ENCODE measurements at regions not wholly inside any gene's neighbourhood (a gene's known extent, or its start where the extent isn't known, plus 50 kb on each side); places are given as distances from the start of the nearest gene placed in this dataset.
A peak's percentile ranks its signal among the peaks of the same experiment; 100 is the strongest.

DNA sequence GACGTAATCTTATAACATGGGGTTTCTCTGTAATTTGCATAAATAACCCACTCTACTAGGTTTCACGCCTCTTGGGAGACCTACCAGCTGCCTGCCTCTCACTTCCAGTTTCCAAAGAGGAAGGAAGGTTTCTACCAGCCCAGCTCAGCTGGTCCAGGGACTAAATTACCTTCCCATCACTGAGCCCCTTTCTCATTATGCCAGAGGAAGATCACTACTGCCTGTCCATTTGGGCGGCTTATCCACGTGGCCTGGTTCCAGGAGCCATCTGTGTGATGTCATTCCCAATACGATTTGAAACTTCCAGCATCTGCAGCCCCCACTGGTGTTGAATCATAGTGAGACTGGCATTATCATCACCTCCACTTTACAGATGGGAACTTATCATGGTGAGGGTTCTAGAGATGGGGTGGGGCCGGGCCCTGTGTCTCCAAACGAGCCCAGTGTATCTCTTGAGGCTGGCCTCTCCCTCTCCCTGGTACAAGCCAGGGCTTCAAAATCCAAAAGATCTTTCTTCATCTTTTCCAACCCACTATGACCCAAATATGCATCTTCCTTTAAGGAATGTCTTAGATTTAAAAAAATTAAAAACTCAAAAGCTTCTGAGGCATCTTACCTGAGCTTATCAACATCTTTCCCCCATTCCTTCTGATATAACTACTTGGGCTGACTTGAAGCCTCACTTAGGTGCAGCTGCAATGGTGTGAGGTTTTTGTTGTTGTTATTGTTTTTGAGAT, 140.8 kb downstream of the DDX1 start:
- Histone ChIP-seq H3K4me1 (peaks cover 0 to 54% (median 28%) of the 10 kb centered on the region in 3 donors), H3K4me3 (no peak overlapping the region), H3K36me3 (no peaks in the 10 kb centered on the region), H3K9me3 (no peaks in the 10 kb centered on the region), H3K27ac (no peak overlapping the region), H3K27me3 (peaks cover 0 to 31% (median 0%) of the 10 kb centered on the region in 4 donors)
- 64 to 71% methylated on average over 7 of the region's 7 CpGs for WGBS, 2 donors
- intact Hi-C loops (cut with DNase I): no loop called here
- no peak for DNase-seq
- no peak for TF ChIP-seq POLR2A (IDR thresholded peaks at IDR 0.05)

DNA sequence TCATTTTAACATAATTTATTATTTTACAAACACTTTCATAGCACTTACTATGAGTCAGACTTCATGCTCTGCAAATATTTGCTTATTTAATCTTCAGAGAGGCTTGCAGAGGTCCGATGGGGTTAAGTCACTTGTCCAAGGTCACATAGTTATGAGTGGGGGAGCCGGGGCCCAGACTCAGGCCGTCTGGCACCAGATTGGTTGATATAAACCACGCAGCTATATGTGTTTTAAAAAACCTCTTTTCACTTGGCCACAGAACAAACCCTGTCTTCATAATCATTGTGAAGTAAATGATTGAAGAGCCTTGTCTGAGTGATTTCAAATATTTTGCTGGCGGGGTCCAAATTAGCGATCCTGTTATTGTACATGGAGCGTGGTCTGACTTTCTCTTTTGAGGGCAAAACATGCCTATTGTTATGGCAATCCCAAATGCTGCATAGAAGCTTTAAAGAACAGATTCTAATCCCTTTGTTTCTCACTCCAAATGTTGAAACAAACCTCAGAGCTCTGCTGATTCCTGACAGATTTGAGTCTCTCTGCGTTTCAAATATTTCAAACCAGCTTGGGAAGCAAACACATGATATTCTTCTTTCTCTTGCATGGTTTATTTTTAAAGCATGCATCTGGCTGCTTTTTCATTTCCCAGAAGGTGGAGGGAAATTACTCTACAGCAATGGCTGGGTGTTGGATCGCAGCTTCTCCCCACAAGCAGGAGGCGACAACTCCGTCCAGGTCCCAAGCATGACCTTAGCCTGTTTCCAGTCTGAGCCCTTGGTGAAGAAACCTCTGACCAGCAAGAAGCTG, 142.4 kb downstream of the DDX1 start:
- H3K4me3 ChIP-seq: peak overlapping the region in 1 of 4 donors; percentile 9
- H3K27ac ChIP-seq: peak overlapping the region in 1 of 4 donors; percentile 45
- no peaks in the 10 kb centered on the region for H3K9me3 ChIP-seq
- intact Hi-C loops (cut with DNase I): no loop called here
- H3K4me1 ChIP-seq: peaks cover 0 to 54% (median 28%) of the 10 kb centered on the region in 3 donors
- TF ChIP-seq, protein P1, sequence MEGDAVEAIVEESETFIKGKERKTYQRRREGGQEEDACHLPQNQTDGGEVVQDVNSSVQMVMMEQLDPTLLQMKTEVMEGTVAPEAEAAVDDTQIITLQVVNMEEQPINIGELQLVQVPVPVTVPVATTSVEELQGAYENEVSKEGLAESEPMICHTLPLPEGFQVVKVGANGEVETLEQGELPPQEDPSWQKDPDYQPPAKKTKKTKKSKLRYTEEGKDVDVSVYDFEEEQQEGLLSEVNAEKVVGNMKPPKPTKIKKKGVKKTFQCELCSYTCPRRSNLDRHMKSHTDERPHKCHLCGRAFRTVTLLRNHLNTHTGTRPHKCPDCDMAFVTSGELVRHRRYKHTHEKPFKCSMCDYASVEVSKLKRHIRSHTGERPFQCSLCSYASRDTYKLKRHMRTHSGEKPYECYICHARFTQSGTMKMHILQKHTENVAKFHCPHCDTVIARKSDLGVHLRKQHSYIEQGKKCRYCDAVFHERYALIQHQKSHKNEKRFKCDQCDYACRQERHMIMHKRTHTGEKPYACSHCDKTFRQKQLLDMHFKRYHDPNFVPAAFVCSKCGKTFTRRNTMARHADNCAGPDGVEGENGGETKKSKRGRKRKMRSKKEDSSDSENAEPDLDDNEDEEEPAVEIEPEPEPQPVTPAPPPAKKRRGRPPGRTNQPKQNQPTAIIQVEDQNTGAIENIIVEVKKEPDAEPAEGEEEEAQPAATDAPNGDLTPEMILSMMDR (IDR thresholded peaks at IDR 0.05): no peak
- no peak for TF ChIP-seq POLR2A (IDR thresholded peaks at IDR 0.05)
- H3K36me3 ChIP-seq: no peaks in the 10 kb centered on the region
- no peak for DNase-seq
- 38% methylated on average over 11 of the region's 11 CpGs for WGBS, 2 donors
- H3K27me3 ChIP-seq: peaks cover 0 to 31% (median 0%) of the 10 kb centered on the region in 4 donors

DNA sequence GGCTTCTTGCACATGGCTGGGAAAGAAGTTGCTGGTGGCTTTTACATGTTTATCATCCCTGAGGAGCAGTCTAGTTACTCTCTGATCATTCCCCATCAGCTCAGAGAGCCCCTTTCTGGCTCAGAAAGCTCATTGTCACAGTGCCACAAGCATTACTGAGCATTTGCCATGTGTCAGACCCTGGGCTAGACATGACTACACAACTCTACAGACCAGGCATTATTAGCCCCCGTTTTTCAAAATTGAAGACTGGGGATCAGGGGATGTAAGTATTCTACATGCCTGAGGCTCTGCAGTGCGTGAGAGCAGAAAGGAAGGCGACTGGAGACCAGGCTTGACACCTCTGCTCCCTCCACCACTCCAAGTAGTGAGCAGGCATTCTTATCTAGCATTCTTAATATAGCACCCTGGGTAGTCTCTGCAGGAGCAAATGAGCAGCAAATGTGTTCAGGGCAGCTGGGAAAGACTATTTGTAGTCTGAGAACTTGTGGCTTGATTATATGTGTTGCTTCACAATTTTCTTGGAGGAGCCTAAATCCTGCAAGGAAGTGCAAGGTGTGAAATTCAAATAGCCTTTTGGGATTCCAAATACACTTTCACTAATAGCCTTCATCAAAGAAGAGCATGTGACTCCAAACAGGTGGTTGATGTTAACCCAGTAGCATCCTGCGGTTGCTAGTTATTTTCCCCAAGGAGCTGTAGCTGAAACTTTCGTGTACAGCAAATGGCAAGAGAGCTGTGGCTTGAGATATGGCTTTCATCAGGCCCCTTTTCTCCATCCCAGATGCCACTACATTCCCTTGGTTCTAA, 143.2 kb downstream of the DDX1 start:
- no peak for DNase-seq
- 64 to 76% methylated on average over 4 to 5 of the region's 5 CpGs for WGBS, 2 donors
- Histone ChIP-seq H3K27ac (no peak overlapping the region), H3K4me1 (peaks cover 0 to 52% (median 26%) of the 10 kb centered on the region in 3 donors), H3K27me3 (peaks cover 0 to 31% (median 0%) of the 10 kb centered on the region in 4 donors), H3K9me3 (no peaks in the 10 kb centered on the region), H3K36me3 (no peaks in the 10 kb centered on the region), H3K4me3 (no peak overlapping the region)
- TF ChIP-seq, protein P1 (IDR thresholded peaks at IDR 0.05): no peak
- TF ChIP-seq POLR2A (IDR thresholded peaks at IDR 0.05): no peak
- intact Hi-C loops (cut with DNase I): no loop called here

DNA sequence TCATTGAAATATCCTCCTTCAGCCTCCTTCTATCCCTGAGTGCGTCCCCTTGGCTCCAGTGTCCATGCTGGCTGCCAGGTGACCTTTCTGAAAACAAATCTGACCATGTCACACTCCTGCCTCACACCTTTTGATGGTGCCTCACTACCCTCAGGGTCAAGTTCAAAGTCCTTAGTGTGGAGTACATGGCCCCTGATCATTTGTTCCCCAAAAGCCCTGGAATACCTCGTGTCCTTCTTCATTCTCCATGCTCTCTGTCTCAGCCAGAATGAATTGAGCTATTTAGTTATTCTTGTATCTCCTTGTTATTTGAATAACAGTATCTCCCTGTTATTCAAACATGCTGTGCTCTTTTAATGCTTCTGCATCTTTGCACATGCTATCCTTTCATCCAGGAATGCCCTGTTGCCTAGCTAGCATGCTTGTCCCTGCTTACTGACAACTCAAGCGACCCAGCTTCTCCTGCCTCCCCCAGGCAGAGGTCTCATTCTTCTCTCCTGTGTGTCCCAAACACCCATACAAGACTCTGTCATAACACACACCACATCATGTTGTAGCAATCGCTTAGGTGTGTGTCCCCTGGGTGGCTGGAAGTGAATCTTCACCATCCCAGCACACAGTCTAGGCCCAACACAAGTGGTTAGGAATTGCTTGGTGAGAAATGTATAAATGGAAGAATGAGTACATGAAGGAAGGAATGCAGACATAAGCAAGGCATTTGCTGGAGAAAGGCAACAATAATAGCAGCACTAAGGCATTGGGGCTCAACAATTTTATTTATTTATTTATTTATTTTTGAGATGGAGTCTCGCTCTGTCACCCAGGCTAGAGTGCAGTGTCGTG, 144.0 kb downstream of the DDX1 start:
- 86 to 89% methylated on average over 6 of the region's 6 CpGs for WGBS, 2 donors
- intact Hi-C loops (cut with DNase I): no loop called here
- Histone ChIP-seq H3K27me3 (peaks cover 0 to 28% (median 0%) of the 10 kb centered on the region in 4 donors), H3K27ac (no peak overlapping the region), H3K9me3 (no peaks in the 10 kb centered on the region), H3K36me3 (no peaks in the 10 kb centered on the region), H3K4me3 (no peak overlapping the region), H3K4me1 (peaks cover 0 to 44% (median 18%) of the 10 kb centered on the region in 3 donors)
- DNase-seq: no peak
- no peak for TF ChIP-seq POLR2A (IDR thresholded peaks at IDR 0.05)
- TF ChIP-seq, protein P1 (IDR thresholded peaks at IDR 0.05): no peak
